Ishikawa (cell line): ENCODE measurements at regions not wholly inside any gene's neighbourhood (a gene's known extent, or its start where the extent isn't known, plus 50 kb on each side); places are given as distances from the start of the nearest gene placed in this dataset.

Experiments used
- CEBPB ChIP-seq: IDR thresholded peaks from 2 replicates; pipeline ENCODE4 v1.6.1; 2012
- CREB1 ChIP-seq: IDR thresholded peaks from 2 replicates; pipeline ENCODE4 v1.6.1; 2012; ENCODE audit warnings: low read depth
- EGR1 ChIP-seq: IDR thresholded peaks from 2 replicates; pipeline ENCODE4 v1.6.1; 2012
- EP300 ChIP-seq: IDR thresholded peaks from 2 replicates; pipeline ENCODE4 v1.6.1; 2012; ENCODE audit warnings: borderline replicate concordance
- FOXM1 ChIP-seq: IDR thresholded peaks from 2 replicates; pipeline ENCODE4 v1.6.1; 2012; ENCODE audit warnings: low read depth, borderline replicate concordance
- MAX ChIP-seq: IDR thresholded peaks from 2 replicates; pipeline ENCODE4 v1.6.1; 2012
- NFIC ChIP-seq: IDR thresholded peaks from 2 replicates; pipeline ENCODE4 v1.6.1; 2012
- RAD21 ChIP-seq: IDR thresholded peaks from 2 replicates; pipeline ENCODE4 v1.6.1; 2012; ENCODE audit warnings: low read depth
- REST ChIP-seq: IDR thresholded peaks from 2 replicates; pipeline ENCODE4 v1.6.1; 2012; ENCODE audit warnings: low read depth, mild to moderate bottlenecking
- TAF1 ChIP-seq: IDR thresholded peaks from 2 replicates; pipeline ENCODE4 v1.6.1; 2012; ENCODE audit warnings: low read depth, mild to moderate bottlenecking
- TCF12 ChIP-seq: IDR thresholded peaks from 2 replicates; pipeline ENCODE4 v1.6.1; 2012; ENCODE audit warnings: low read depth
- TEAD4 ChIP-seq: IDR thresholded peaks from 2 replicates; pipeline ENCODE4 v1.6.1; 2012
- USF1 ChIP-seq: IDR thresholded peaks from 2 replicates; pipeline ENCODE4 v1.6.1; 2012
- YY1 ChIP-seq: IDR thresholded peaks from 2 replicates; pipeline ENCODE4 v1.6.1; 2012; ENCODE audit warnings: low read depth
- ZBTB7A ChIP-seq: IDR thresholded peaks from 2 replicates; pipeline ENCODE4 v1.6.1; 2012; ENCODE audit warnings: low read depth

- TF ChIP-seq CEBPB (no peak), TAF1 (no peak), NFIC (no peak), ZBTB7A (no peak), RAD21 (no peak), TEAD4 (no peak), YY1 (no peak), CREB1 (no peak), EP300 (no peak), EGR1 (no peak), USF1 (no peak), MAX (no peak), TCF12 (no peak), FOXM1 (no peak), REST (no peak)
Measured at GRCh38 chr3:33936921-33937525, 138.6 kb downstream of the PDCD6IP start.

- TF ChIP-seq REST, result no peak
- TF ChIP-seq ZBTB7A, result no peak
- TF ChIP-seq YY1, result no peak
- TF ChIP-seq MAX, result no peak
- TF ChIP-seq RAD21, result no peak
- TF ChIP-seq TAF1, result no peak
- no peak for TF ChIP-seq TEAD4
- no peak for TF ChIP-seq CREB1
- no peak for TF ChIP-seq EGR1
- TF ChIP-seq EP300, result no peak
- no peak for TF ChIP-seq FOXM1
- TF ChIP-seq CEBPB, result no peak
- TF ChIP-seq TCF12, result no peak
- TF ChIP-seq NFIC, result no peak
- no peak for TF ChIP-seq USF1
Measured at GRCh38 chr3:33937628-33938027, 139.2 kb downstream of the PDCD6IP start.

- no peak for TF ChIP-seq RAD21
Measured at GRCh38 chr3:33940149-33940548, 141.7 kb downstream of the PDCD6IP start.

GRCh38 chr3:33940736-33941135 is 142.3 kb downstream of the PDCD6IP start:
- TF ChIP-seq USF1 (no peak), TAF1 (no peak), EP300 (no peak), MAX (no peak), TEAD4 (no peak), FOXM1 (no peak), ZBTB7A (no peak), NFIC (no peak), TCF12 (no peak), REST (no peak), CREB1 (no peak), YY1 (no peak), RAD21 (no peak), EGR1 (no peak), CEBPB (no peak)
